ENCODE measurements at regions not wholly inside any gene's neighbourhood (a gene's known extent, or its start where the extent isn't known, plus 50 kb on each side); places are given as distances from the start of the nearest gene placed in this dataset.

- Mint-ChIP-seq H3K4me3 (ENCODE audit: unreplicated experiment) (no peak overlapping the region), H3K4me1 (ENCODE audit: low read depth, unreplicated experiment) (no peaks in the 10 kb centered on the region), H3K36me3 (ENCODE audit: unreplicated experiment) (no peaks in the 10 kb centered on the region), H3K27me3 (ENCODE audit: unreplicated experiment) (no peaks in the 10 kb centered on the region), H3K27ac (ENCODE audit: unreplicated experiment) (no peak overlapping the region), H3K9me3 (ENCODE audit: unreplicated experiment) (no peaks in the 10 kb centered on the region)
- TF ChIP-seq, protein P1, sequence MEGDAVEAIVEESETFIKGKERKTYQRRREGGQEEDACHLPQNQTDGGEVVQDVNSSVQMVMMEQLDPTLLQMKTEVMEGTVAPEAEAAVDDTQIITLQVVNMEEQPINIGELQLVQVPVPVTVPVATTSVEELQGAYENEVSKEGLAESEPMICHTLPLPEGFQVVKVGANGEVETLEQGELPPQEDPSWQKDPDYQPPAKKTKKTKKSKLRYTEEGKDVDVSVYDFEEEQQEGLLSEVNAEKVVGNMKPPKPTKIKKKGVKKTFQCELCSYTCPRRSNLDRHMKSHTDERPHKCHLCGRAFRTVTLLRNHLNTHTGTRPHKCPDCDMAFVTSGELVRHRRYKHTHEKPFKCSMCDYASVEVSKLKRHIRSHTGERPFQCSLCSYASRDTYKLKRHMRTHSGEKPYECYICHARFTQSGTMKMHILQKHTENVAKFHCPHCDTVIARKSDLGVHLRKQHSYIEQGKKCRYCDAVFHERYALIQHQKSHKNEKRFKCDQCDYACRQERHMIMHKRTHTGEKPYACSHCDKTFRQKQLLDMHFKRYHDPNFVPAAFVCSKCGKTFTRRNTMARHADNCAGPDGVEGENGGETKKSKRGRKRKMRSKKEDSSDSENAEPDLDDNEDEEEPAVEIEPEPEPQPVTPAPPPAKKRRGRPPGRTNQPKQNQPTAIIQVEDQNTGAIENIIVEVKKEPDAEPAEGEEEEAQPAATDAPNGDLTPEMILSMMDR (IDR thresholded peaks at IDR 0.05; ENCODE audit: partially characterized antibody, unreplicated experiment): no peak
- DNase-seq: no peak
Measured at GRCh38 chr5:60448600-60448999, 251.4 kb downstream of the DEPDC1B start.

DNA sequence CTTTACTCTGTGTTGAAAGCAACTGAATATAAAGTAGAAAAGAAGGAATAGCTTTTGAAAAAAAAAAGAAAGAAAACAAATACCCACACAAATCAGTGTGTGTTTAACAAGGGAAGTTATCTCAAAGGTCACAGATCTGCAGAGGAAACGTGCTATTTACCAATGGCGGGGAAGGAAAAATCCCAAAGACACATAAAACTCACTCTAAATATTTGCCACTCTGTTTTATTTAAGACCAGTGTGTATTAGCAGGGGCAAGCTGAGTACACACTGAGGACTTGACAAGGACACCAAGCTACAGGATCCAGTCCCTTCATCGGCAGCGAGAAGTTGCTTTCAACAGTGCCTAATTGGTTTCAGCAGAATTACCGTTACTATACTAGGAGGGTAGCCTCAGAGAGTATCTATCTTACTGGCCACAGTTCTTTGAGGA, 252.5 kb downstream of the DEPDC1B start:
- H3K4me1 Mint-ChIP-seq (ENCODE audit: low read depth, unreplicated experiment): no peaks in the 10 kb centered on the region
- no peaks in the 10 kb centered on the region for H3K36me3 Mint-ChIP-seq (ENCODE audit: unreplicated experiment)
- no peaks in the 10 kb centered on the region for H3K9me3 Mint-ChIP-seq (ENCODE audit: unreplicated experiment)
- TF ChIP-seq, protein P1 (IDR thresholded peaks at IDR 0.05; ENCODE audit: partially characterized antibody, unreplicated experiment): no peak
- no peaks in the 10 kb centered on the region for H3K27me3 Mint-ChIP-seq (ENCODE audit: unreplicated experiment)
- DNase-seq: no peak
- H3K4me3 Mint-ChIP-seq (ENCODE audit: unreplicated experiment): no peak overlapping the region
- H3K27ac Mint-ChIP-seq (ENCODE audit: unreplicated experiment): no peak overlapping the region

DNA sequence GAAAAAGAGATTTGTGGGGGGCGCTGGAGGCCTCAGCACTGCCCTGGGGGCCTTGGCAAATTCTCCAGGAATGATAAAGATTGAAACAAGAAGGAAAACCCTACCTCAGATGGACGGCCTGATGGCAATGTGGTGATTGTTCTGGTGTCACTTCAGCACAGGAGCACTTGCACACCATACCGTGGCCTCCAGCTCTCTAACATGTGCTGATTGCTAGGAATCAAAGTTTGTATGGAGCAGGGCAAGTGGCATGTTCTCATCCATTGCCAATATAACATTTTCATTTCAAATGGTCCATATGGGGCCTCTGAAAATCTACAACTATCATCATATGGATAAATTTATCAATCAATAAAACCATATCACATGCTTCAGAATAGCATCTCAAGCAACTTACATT, 253.0 kb downstream of the DEPDC1B start:
- H3K36me3 Mint-ChIP-seq (ENCODE audit: unreplicated experiment): no peaks in the 10 kb centered on the region
- H3K27ac Mint-ChIP-seq (ENCODE audit: unreplicated experiment): no peak overlapping the region
- no peaks in the 10 kb centered on the region for H3K4me1 Mint-ChIP-seq (ENCODE audit: low read depth, unreplicated experiment)
- H3K27me3 Mint-ChIP-seq (ENCODE audit: unreplicated experiment): no peaks in the 10 kb centered on the region
- H3K4me3 Mint-ChIP-seq (ENCODE audit: unreplicated experiment): no peak overlapping the region
- TF ChIP-seq, protein P1 (IDR thresholded peaks at IDR 0.05; ENCODE audit: partially characterized antibody, unreplicated experiment): no peak
- no peak for DNase-seq
- no peaks in the 10 kb centered on the region for H3K9me3 Mint-ChIP-seq (ENCODE audit: unreplicated experiment)

- Mint-ChIP-seq H3K4me1 (ENCODE audit: low read depth, unreplicated experiment) (no peaks in the 10 kb centered on the region), H3K4me3 (ENCODE audit: unreplicated experiment) (no peak overlapping the region), H3K27me3 (ENCODE audit: unreplicated experiment) (no peaks in the 10 kb centered on the region), H3K36me3 (ENCODE audit: unreplicated experiment) (no peaks in the 10 kb centered on the region), H3K27ac (ENCODE audit: unreplicated experiment) (no peak overlapping the region), H3K9me3 (ENCODE audit: unreplicated experiment) (no peaks in the 10 kb centered on the region)
- TF ChIP-seq, protein P1 (IDR thresholded peaks at IDR 0.05; ENCODE audit: partially characterized antibody, unreplicated experiment): no peak
- no peak for DNase-seq
Measured at GRCh38 chr5:60445921-60446320, 254.0 kb downstream of the DEPDC1B start.

GRCh38 chr5:60445427-60445826, 254.5 kb downstream of the DEPDC1B start:
- no peaks in the 10 kb centered on the region for H3K4me1 Mint-ChIP-seq (ENCODE audit: low read depth, unreplicated experiment)
- H3K27me3 Mint-ChIP-seq (ENCODE audit: unreplicated experiment): no peaks in the 10 kb centered on the region
- H3K36me3 Mint-ChIP-seq (ENCODE audit: unreplicated experiment): no peaks in the 10 kb centered on the region
- DNase-seq: no peak
- H3K9me3 Mint-ChIP-seq (ENCODE audit: unreplicated experiment): no peaks in the 10 kb centered on the region
- no peak overlapping the region for H3K27ac Mint-ChIP-seq (ENCODE audit: unreplicated experiment)
- TF ChIP-seq, protein P1 (IDR thresholded peaks at IDR 0.05; ENCODE audit: partially characterized antibody, unreplicated experiment): no peak
- H3K4me3 Mint-ChIP-seq (ENCODE audit: unreplicated experiment): no peak overlapping the region

All from glutamatergic neuron (in vitro differentiated cells).